Nucleus accumbens (tissue), 56 donors: ENCODE measurements at regions not wholly inside any gene's neighbourhood (a gene's known extent, or its start where the extent isn't known, plus 50 kb on each side); places are given as distances from the start of the nearest gene placed in this dataset.

ENCODE experiments used
- DNase-seq, 56 donors: peaks; one replicate each; lab custom pipeline; 2025; lab: John Stamatoyannopoulos, UW

- no peak for DNase-seq
Observed at GRCh38 chr2:125041846-125042245, 1016.8 kb downstream of the CNTNAP5 start.

DNA sequence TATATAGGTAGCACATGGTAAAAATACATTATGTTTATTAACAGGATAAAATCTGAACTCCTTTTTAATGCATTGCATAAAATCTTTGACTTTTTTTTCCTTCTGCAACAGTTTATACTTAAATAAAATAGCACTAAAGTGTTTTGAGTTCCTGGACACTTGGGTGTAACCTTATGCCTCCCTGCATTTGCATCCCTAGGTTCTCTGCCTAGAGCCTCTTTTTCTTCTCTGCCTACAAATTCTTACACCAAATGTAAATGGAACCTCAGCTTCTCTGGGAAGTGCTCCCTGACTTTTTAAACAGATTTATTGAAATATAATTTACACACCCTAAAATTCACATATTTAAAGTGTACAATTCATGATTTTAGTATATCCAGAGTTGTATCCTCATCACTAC lies 1017.6 kb downstream of the CNTNAP5 start:
- DNase-seq = no peak

- no peak for DNase-seq
Observed at GRCh38 chr2:125070726-125071505, 1045.8 kb downstream of the CNTNAP5 start.

DNA sequence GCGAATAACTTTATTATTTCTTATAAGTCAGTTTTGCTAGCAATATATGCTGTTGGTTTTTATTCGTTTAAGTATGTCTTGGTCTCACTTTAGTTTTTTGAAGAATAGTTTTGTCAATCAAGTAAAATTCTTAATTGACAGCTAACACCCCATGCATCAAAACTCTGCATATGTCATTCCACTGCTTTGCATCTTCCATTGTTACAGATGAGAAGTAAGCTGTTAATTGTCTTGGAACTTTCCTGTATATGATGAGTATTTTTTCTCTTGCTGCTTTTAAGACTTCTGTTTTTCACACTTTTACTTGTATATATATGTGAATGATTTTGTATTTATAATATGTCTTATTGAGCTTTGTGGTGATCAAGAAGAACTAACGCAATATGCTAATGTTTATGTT lies 1048.4 kb downstream of the CNTNAP5 start:
- DNase-seq = no peak

GRCh38 chr2:125085904-125086303 lies 1060.8 kb downstream of the CNTNAP5 start:
- no peak for DNase-seq

DNA sequence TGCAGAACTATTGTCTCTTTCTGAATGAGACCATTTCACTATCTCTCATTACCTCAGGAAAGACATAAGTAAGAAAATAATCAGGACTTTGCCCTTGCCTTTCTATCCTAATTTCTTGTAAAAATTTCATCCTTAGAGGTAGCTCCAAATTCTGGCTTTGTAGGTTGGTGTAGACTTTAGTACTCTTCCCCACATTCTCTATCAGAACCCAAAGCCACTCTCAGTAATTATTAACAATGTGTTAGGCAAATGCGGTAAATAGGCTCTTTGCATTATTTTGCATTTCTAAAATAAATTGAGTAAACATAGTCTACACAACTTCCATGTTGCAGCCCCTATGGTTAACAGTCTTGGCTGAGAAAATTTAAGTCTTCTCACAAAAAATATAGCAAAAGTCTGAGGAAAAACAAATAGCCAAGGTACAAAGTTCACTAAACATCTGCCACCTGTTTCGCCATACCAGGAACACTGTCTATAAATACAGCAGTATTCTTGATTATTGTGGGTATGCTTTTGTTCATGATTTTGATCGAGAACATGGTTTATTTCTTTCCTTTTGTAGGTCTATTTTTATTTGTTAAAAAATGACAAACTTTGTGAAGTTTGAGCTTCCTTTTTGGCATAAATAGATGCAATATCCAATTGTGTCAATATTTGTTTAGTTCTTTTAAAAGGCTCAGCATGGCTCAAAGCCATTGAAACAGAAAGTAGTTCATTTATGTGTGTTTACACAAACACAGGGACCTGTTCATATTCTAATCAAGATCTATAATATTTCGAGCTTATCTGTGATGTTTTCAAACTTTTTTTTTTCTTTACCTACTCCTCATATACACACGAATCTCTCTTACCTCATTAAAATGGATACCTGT lies 1061.5 kb downstream of the CNTNAP5 start:
- no peak for DNase-seq

DNA sequence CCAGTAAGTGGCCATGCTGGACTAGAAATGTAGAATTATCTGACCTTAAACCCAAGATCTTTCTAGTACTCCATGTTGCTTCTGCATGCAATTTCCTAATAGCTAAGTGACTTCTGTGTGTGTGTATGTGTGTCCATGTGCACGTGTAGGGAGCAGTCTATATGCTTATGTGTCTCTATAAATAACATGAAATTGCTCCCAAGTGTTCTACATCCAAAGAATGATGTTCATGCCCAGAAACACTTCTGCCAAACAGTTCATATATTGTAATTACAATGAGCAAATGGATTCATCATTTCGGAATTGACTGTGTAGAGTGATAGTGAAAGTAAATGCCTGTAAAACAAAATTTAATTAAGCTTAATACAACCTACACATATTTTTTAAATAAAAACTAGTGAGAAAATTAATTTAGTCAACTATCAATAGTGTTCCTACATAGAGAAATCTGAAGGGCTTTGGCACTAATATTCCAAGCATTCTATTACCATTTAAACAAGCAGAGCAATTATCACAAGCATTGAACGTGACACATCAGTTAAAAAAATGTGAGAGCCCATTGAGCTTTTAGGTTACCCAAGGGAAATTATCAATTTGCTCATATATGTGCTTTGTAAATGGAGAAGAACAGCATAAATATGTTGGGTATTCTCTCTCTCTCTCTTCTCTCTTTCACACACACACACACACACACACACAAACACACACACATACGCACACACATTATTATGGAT lies 1067.4 kb downstream of the CNTNAP5 start:
- DNase-seq = no peak

- no peak for DNase-seq
Observed at GRCh38 chr2:125095826-125096225, 1070.7 kb downstream of the CNTNAP5 start.

GRCh38 chr2:125106710-125107109 lies 1081.6 kb downstream of the CNTNAP5 start:
- no peak for DNase-seq

- no peak for DNase-seq
Observed at GRCh38 chr2:125107446-125107845, 1082.4 kb downstream of the CNTNAP5 start.

- DNase-seq = no peak
Observed at GRCh38 chr2:125108251-125108650, 1083.2 kb downstream of the CNTNAP5 start.

DNA sequence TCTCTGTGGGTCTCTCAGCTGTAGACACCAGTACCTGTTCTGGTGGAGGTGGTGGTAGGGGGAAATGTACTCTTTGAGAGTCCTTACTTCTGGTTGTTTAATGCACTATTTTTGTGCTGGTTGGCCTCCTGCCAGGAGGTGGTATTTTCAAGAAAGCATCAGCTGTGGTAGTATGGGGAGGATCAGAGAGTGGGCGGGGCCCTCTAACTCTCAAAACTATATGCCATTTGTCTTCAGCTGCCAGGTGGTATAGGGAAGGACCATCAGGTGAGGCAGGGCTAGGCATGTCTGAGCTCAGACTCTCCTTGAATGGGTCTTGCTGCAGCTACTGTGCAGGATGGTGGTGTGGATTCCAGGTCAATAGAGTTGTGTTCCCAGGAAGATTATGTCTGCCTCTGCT lies 1100.8 kb downstream of the CNTNAP5 start:
- DNase-seq = no peak

DNA sequence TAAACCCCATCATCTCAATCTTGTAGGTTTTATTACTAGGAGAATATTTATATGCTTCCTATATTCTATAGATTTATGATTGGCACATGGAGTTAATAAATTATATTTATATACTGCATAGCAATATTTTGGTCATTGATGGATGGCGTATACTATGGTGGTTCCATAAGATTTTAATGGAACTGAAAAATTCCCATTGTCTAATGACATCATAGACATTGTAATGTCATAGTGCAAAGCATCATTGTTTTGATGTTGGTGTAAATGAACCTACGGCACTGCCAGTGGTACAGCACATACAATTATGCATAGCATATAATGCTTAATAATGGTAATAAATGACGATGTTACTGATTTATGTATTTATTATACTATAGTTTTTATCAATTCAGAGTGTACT lies 1135.9 kb downstream of the CNTNAP5 start:
- DNase-seq = no peak

DNA sequence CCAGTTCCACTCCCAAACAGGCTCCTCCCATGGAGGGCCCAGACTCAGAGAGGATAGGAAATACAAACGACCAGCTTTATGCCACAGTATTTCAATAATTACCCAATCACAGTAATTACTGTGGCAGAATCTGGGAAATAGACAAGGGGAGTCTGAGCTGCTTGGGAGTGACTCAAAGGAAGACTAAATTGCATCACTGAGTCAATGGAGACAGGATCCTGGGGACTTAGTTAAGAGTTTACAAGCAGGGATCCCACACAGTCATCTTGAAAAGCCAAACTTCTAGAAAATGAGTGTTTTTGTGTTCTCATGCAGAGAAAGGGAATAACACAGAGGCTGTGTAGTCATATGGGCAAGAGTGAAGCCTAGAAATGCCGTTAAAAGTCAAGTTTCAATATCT lies 1142.1 kb downstream of the CNTNAP5 start:
- no peak for DNase-seq

DNA sequence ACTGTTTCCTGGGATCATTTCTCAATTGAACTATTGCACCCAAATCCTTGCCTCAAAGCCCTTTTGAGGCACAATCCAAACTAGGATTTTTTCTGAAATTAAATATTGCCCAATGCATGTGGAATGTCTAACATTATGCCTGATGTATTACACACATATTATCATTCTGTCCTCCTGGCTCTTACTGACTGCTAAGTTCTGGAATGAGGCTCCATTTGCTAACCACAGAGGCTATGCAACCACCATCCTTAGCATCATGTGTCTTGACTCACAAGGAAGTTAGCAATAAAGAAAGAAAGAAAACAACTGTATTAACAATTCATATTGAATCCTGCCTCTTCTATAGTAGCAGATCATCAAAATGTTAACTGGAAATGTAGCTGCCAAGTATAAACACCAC lies 1142.7 kb downstream of the CNTNAP5 start:
- no peak for DNase-seq

DNA sequence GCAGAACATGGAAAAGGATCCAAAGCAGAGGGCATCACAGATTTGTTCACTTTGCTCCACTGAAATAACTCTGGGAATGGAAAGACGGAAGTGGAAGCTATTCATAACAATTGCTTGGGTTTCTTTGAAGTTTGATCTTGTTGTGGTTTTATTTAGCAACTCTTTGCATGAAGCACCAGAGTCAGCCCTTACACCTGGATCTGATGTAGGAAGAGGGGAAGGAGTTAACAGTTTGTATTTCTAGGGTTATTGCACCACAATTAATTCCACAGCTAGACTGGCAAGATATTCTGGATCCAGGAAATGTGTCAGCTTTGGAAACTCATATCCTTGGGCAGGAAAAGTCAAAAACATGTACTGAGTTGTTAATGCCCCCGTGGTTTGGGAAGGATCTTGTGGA lies 1143.4 kb downstream of the CNTNAP5 start:
- no peak for DNase-seq

GRCh38 chr2:125169022-125169763 lies 1144.1 kb downstream of the CNTNAP5 start:
- DNase-seq = no peak

DNA sequence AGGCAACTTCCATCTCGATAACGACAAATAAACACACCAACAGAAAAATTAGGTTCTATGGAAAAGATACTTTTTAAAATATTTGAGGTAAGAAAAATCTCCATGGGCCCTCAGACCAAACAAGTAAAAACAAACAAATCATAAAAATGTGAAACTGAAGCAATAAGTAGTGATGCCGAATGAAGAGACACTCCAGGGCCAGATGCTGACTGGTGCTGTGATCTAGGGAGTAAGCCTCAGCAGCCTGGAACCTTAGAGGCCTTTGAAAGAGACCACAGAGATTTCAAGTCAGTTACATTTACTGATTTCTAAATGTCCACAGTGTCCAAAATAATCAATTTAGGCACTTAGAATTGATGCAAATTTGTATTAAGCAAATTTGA lies 1144.7 kb downstream of the CNTNAP5 start:
- no peak for DNase-seq

GRCh38 chr2:125172181-125172580 lies 1147.1 kb downstream of the CNTNAP5 start:
- no peak for DNase-seq

DNA sequence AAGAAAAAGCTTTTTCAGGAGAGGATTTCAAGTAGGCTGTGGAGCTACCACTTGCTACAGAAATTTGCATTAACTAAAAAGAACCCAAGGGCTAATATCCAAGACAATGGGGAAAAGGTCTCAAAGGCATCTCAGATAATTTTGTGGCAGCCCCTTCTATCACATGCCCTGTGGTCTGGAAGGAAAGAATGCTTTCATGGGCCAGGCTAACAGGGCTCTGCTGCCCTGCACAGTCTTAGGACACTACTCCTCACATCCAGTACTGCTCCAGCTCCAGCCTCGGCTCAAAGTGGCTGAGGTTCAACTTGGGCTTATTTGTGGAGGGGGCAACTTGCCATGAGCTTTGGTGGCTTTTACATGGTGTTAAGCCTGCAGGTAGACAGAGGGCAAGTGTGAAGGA lies 1150.3 kb downstream of the CNTNAP5 start:
- DNase-seq = no peak
